ENCODE measurements at regions not wholly inside any gene's neighbourhood (a gene's known extent, or its start where the extent isn't known, plus 50 kb on each side); places are given as distances from the start of the nearest gene placed in this dataset.

GRCh38 chr7:28318101-28318762 lies 94.1 kb upstream of the CREB5 start:
- TF ChIP-seq FOXM1 (IDR thresholded peaks at IDR 0.05; ENCODE audit: borderline replicate concordance) (no peak), SUZ12 (IDR thresholded peaks at IDR 0.05) (no peak), FOXK2 (IDR thresholded peaks at IDR 0.05) (no peak), SP1 (IDR thresholded peaks at IDR 0.05) (no peak), TARDBP (IDR thresholded peaks at IDR 0.05) (no peak), FOXA1 (IDR thresholded peaks at IDR 0.05) (no peak), ZNF384 (IDR thresholded peaks at IDR 0.05) (no peak), BHLHE40 (IDR thresholded peaks at IDR 0.05; ENCODE audit: borderline replicate concordance) (no peak), ARNT (IDR thresholded peaks at IDR 0.05) (no peak), HDGF (IDR thresholded peaks at IDR 0.05; ENCODE audit: borderline replicate concordance) (no peak), PKNOX1 (IDR thresholded peaks at IDR 0.05) (no peak), L3MBTL2 (conservative IDR thresholded peaks at IDR 0.05) (no peak)
